Tibial nerve (tissue), 4 donors: ENCODE measurements at regions not wholly inside any gene's neighbourhood (a gene's known extent, or its start where the extent isn't known, plus 50 kb on each side); places are given as distances from the start of the nearest gene placed in this dataset.

ENCODE experiments used
- DNase-seq, 2 donors: peaks; one replicate each; pipeline ENCODE4 v3.0.0-alpha.2; 2019; ENCODE audit warnings: low spot score in 2 of 2
- H3K27ac ChIP-seq, 4 donors: fragments of 200-600 bp; sonication (generic) in 3 of 4; one replicate each; pipeline ENCODE4 v1.5.1; 2017 to 2019; ENCODE audit warnings: mild to moderate bottlenecking in 1 of 4
- H3K27me3 ChIP-seq, 2 donors: fragments of 200-600 bp; sonication (generic) in 1 of 2; one replicate each; pipeline versions ENCODE4 v1.5.1 to v1.6.0; 2017 to 2019
- H3K36me3 ChIP-seq, 3 donors: fragments of 200-600 bp; sonication (generic); one replicate each; pipeline ENCODE4 v1.5.1; 2018 to 2019
- H3K4me1 ChIP-seq, 4 donors: fragments of 200-600 bp; sonication (generic) in 3 of 4; one replicate each; pipeline ENCODE4 v1.5.1; 2017 to 2019
- H3K4me3 ChIP-seq, 4 donors: fragments of 200-600 bp; sonication (generic) in 3 of 4; one replicate each; pipeline ENCODE4 v1.5.1; 2017 to 2019; ENCODE audit warnings: mild to moderate bottlenecking in 1 of 4, moderate library complexity in 1 of 4
- H3K9me3 ChIP-seq, 4 donors: fragments of 200-600 bp; sonication (generic) in 3 of 4; one replicate each; pipeline ENCODE4 v1.5.1; 2017 to 2019
- CTCF ChIP-seq, 5 experiments: fragments of 200-600 bp in 3 of 5; fragments of 450-650 bp in 2 of 5; sonication (generic) in 3 of 5; IDR thresholded peaks; one replicate each; pipeline ENCODE4 v1.5.1; 2016 to 2019; ENCODE audit warnings: antibody characterized with exemption in 5 of 5, mild to moderate bottlenecking in 3 of 5, moderate library complexity in 2 of 5
- EP300 ChIP-seq, 2 donors: sonication (generic); formaldehyde crosslinking; IDR thresholded peaks; one replicate each; pipeline ENCODE4 v1.6.1; 2017; ENCODE audit warnings: antibody characterized with exemption in 2 of 2, mild to moderate bottlenecking in 1 of 2
- POLR2A ChIP-seq, 2 donors: fragments of 450-650 bp; IDR thresholded peaks; one replicate each; pipeline ENCODE4 v1.6.1; 2017; ENCODE audit warnings: antibody characterized with exemption in 2 of 2, mild to moderate bottlenecking in 2 of 2, moderate library complexity in 2 of 2
- WGBS, 2 donors: methylation state at CpG; one replicate each; pipeline ENCODE4 v1.1.5; 2018; 5-methylcytosine and 5-hydroxymethylcytosine counted together

GRCh38 chr6:48240287-48240686 is 129.3 kb upstream of the PTCHD4 start:
- DNase-seq, result no peak
- no peak overlapping the region for H3K27ac ChIP-seq
- H3K4me1 ChIP-seq, result no peaks in the 10 kb centered on the region
- 94 to 95% methylated on average over 7 of the region's 7 CpGs for WGBS, 2 donors
- TF ChIP-seq POLR2A (IDR thresholded peaks at IDR 0.05) (no peak), CTCF (IDR thresholded peaks at IDR 0.05) (no peak), EP300 (IDR thresholded peaks at IDR 0.05) (no peak)
- H3K36me3 ChIP-seq, result no peaks in the 10 kb centered on the region
- no peaks in the 10 kb centered on the region for H3K27me3 ChIP-seq
- H3K9me3 ChIP-seq, result peaks cover 0 to 19% (median 0%) of the 10 kb centered on the region in 4 donors
- no peak overlapping the region for H3K4me3 ChIP-seq

GRCh38 chr6:48236375-48236774 is 125.4 kb upstream of the PTCHD4 start:
- Histone ChIP-seq H3K4me3 (no peak overlapping the region), H3K27ac (no peak overlapping the region), H3K27me3 (no peaks in the 10 kb centered on the region), H3K9me3 (peaks cover 0 to 30% (median 1%) of the 10 kb centered on the region in 4 donors), H3K36me3 (no peaks in the 10 kb centered on the region), H3K4me1 (no peaks in the 10 kb centered on the region)
- DNase-seq, result no peak
- WGBS, 2 donors, result 95 to 100% methylated on average over 1 of the region's 1 CpG
- TF ChIP-seq POLR2A (IDR thresholded peaks at IDR 0.05), result no peak
- TF ChIP-seq CTCF (IDR thresholded peaks at IDR 0.05), result no peak
- TF ChIP-seq EP300 (IDR thresholded peaks at IDR 0.05), result no peak

- Histone ChIP-seq H3K27ac (no peak overlapping the region), H3K9me3 (peaks cover 0 to 30% (median 1%) of the 10 kb centered on the region in 4 donors), H3K4me3 (no peak overlapping the region), H3K27me3 (no peaks in the 10 kb centered on the region), H3K36me3 (no peaks in the 10 kb centered on the region), H3K4me1 (no peaks in the 10 kb centered on the region)
- 91% methylated on average over 6 of the region's 6 CpGs for WGBS, 2 donors
- TF ChIP-seq POLR2A (IDR thresholded peaks at IDR 0.05), result no peak
- no peak for TF ChIP-seq EP300 (IDR thresholded peaks at IDR 0.05)
- no peak for TF ChIP-seq CTCF (IDR thresholded peaks at IDR 0.05)
- DNase-seq, result no peak
These were observed 122.1 kb upstream of the PTCHD4 start for GRCh38 chr6:48233063-48233462.

GRCh38 chr6:48229841-48230240 is 118.8 kb upstream of the PTCHD4 start:
- no peak overlapping the region for H3K4me3 ChIP-seq
- peaks cover 0 to 9% (median 1%) of the 10 kb centered on the region in 4 donors for H3K9me3 ChIP-seq
- no peak for DNase-seq
- no peaks in the 10 kb centered on the region for H3K36me3 ChIP-seq
- no peak for TF ChIP-seq EP300 (IDR thresholded peaks at IDR 0.05)
- no peak for TF ChIP-seq POLR2A (IDR thresholded peaks at IDR 0.05)
- no peaks in the 10 kb centered on the region for H3K27me3 ChIP-seq
- no peak overlapping the region for H3K27ac ChIP-seq
- WGBS, 2 donors, result 94 to 96% methylated on average over 2 of the region's 2 CpGs
- H3K4me1 ChIP-seq, result no peaks in the 10 kb centered on the region

- no peak for TF ChIP-seq EP300 (IDR thresholded peaks at IDR 0.05)
- TF ChIP-seq POLR2A (IDR thresholded peaks at IDR 0.05), result no peak
- no peak for TF ChIP-seq CTCF (IDR thresholded peaks at IDR 0.05)
- Histone ChIP-seq H3K36me3 (no peaks in the 10 kb centered on the region), H3K27ac (no peak overlapping the region), H3K4me1 (no peaks in the 10 kb centered on the region), H3K9me3 (no peaks in the 10 kb centered on the region), H3K4me3 (no peak overlapping the region), H3K27me3 (no peaks in the 10 kb centered on the region)
- no peak for DNase-seq
- WGBS, 2 donors, result 66 to 74% methylated on average over 4 of the region's 4 CpGs
These were observed 111.2 kb upstream of the PTCHD4 start for GRCh38 chr6:48222241-48222640.
